LNCaP clone FGC (cell line): ENCODE measurements at regions not wholly inside any gene's neighbourhood (a gene's known extent, or its start where the extent isn't known, plus 50 kb on each side); places are given as distances from the start of the nearest gene placed in this dataset.

Experiments
- DNase-seq: peaks from one replicate; pipeline ENCODE4 v3.0.0-alpha.2; 2011; ENCODE audit warnings: low read depth
- H3K4me3 ChIP-seq: 2 replicates; pipeline ENCODE4 v1.5.1; 2011; ENCODE audit warnings: mild to moderate bottlenecking, low read depth, low read length, control low read depth
- CTCF ChIP-seq: IDR thresholded peaks from 2 replicates; pipeline ENCODE4 v1.5.1; 2012; ENCODE audit warnings: mild to moderate bottlenecking; ENCODE audit not compliant: control insufficient read depth, insufficient read depth; ENCODE audit errors: extremely low read depth

DNA sequence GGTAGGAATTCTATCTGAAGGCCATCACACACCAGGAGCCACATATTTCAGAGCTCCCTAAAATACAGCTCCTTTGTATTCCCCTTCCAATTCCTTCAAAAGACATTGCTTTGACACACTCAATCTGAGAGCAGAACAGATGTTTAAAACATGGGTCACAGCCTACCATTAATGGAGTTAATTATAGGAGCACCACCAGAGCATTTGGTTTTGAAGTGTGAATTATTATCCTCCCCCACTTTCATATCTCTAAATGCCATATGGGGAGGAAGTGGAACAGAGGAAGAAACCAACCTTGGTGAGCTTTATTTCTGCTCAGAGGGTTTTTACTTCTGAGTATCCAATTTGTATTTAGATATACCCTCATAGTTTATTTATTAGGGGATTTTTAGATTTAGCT, 50.7 kb upstream of the TNFRSF21 start:
- DNase-seq = no peak
- H3K4me3 ChIP-seq = no peak overlapping the region
- no peak for TF ChIP-seq CTCF

DNA sequence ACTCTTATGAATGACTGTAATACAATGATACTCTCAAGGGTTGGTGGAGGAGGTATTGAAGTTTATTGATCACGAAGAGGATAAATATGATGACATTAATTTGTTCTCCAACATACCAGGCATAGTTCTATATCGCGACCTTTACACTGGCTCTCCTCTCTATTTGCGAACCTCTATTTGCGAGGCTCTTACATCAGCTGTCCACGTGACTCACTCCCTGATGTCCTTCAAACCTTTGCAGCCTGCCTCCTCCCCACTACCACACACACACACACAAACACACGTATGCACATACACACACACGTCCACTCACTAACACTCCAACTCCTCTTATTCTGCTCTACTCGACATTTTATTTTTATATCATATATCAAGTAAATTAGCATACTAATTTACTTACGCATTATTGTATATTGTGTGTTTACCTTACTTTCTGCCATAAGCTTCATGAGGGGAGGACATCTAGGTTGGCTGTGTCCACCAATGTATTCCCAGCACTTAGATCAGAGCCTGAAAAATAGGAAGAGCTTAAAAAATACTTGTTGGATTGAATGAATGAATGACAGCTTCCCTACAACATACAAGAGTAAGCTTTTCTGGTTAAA, 53.3 kb upstream of the TNFRSF21 start:
- no peak for DNase-seq
- no peak for TF ChIP-seq CTCF
- no peak overlapping the region for H3K4me3 ChIP-seq

DNA sequence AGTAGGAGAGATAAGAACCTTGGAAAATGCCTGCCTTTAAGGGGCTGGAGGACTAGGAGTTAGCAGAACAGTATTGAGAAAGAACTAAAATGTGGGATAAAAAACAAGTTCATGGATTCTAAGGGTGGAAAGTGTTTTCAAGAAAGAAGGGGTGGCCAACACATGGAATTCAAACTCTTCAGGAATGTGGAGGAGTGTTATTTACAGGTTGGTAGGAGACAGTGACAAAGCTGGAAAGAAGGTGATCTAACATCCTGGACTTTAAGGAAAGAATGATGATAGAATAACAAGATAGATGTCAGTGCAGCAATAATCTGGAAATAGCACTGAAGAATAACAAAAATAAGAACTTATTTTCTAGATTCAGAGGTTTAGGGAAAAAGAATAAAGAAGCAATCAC, 54.0 kb upstream of the TNFRSF21 start:
- no peak overlapping the region for H3K4me3 ChIP-seq
- no peak for DNase-seq
- no peak for TF ChIP-seq CTCF

- TF ChIP-seq CTCF = no peak
- no peak overlapping the region for H3K4me3 ChIP-seq
- no peak for DNase-seq
Observed at GRCh38 chr6:47366335-47366890, 56.7 kb upstream of the TNFRSF21 start.

DNA sequence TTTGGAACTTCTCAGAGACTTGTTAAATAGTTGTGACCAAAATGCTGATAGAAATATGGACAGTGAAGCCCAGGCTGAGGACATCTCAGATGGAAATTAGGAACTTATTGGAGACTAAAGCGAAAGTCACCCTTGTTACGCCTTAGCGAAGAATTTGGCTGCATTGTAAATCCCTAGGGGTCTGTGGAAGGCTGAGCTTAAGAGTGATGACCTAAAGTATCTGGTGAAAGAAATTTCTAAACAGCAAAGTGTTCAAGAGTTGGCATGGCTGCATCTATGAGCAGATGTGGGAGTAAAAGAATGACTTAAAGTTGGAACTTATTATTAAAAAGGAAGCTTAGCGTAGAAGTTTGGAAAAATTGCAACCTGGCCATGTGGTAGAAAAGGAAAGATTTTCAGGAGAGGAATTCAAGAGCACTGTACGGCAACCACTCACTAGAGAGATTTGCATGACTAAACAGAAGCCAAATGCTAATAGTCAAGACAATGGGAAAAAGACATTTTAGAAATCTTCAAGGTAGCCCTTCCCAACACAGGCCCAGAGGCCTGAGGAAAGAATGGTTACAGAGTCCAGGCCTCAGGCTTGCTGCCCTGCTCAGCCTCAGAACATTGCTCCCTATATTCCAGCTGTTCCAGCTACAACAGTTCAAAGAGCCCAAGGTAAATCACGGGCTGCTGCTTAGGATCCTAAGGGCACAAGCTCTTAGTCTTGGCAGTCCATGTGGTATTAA, 61.6 kb upstream of the TNFRSF21 start:
- DNase-seq = no peak
- TF ChIP-seq CTCF = no peak
- H3K4me3 ChIP-seq = no peak overlapping the region

- H3K4me3 ChIP-seq = no peak overlapping the region
- TF ChIP-seq CTCF = no peak
- DNase-seq = no peak
Observed at GRCh38 chr6:47371870-47372255, 62.2 kb upstream of the TNFRSF21 start.
